Glutamatergic neuron (in vitro differentiated cells): ENCODE measurements at regions not wholly inside any gene's neighbourhood (a gene's known extent, or its start where the extent isn't known, plus 50 kb on each side); places are given as distances from the start of the nearest gene placed in this dataset.
A peak's percentile ranks its signal among the peaks of the same experiment; 100 is the strongest.

Experiments used
- DNase-seq: peaks from one replicate; pipeline ENCODE4 v3.0.0; 2022
- H3K27ac Mint-ChIP-seq: one replicate; pipeline ENCODE4 v1.8.0; 2020; ENCODE audit warnings: mild to moderate bottlenecking, mixed read lengths, inconsistent platforms; ENCODE audit not compliant: unreplicated experiment
- H3K27me3 Mint-ChIP-seq: one replicate; pipeline ENCODE4 v1.8.0; 2020; ENCODE audit warnings: mild to moderate bottlenecking, moderate library complexity, mixed read lengths, inconsistent platforms; ENCODE audit not compliant: unreplicated experiment
- H3K36me3 Mint-ChIP-seq: one replicate; pipeline ENCODE4 v1.8.0; 2020; ENCODE audit warnings: mild to moderate bottlenecking, mixed read lengths, inconsistent platforms; ENCODE audit not compliant: unreplicated experiment
- H3K4me1 Mint-ChIP-seq: one replicate; pipeline ENCODE4 v1.8.0; 2020; ENCODE audit warnings: mild to moderate bottlenecking, low read depth, mixed read lengths, inconsistent platforms; ENCODE audit not compliant: unreplicated experiment
- H3K4me3 Mint-ChIP-seq: one replicate; pipeline ENCODE4 v1.8.0; 2020; ENCODE audit warnings: mild to moderate bottlenecking, mixed read lengths, inconsistent platforms; ENCODE audit not compliant: unreplicated experiment
- H3K9me3 Mint-ChIP-seq: one replicate; pipeline ENCODE4 v1.8.0; 2020; ENCODE audit warnings: mild to moderate bottlenecking, moderate library complexity, mixed read lengths, inconsistent platforms; ENCODE audit not compliant: unreplicated experiment
- TF ChIP-seq, protein P1 (sequence below): fragments of 200-600 bp; sonication (generic); IDR thresholded peaks from one replicate; pipeline ENCODE4 v1.5.0; 2021; ENCODE audit not compliant: partially characterized antibody, unreplicated experiment

DNA sequence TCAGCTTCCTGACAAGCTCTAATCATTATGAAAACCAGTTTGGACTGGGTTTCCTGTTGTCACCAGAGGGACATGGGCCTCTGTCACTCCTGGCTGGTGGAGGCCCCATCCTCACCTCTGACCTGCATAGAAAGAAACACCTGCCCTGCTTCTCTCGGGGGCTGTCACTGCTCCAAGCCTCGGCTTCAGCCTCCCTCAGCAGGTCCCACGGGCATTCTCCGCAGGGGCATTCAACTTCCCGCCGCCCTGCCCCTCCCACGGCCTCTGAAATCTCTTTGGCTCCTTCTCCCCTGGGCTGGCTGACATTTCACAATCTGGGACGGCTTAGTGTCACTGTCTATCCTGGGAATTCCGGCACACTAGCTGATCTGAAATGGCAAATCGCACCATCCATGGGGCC, 257.9 kb downstream of the CTTN start:
- H3K4me3 Mint-ChIP-seq: no peak overlapping the region
- H3K27ac Mint-ChIP-seq: no peak overlapping the region
- no peaks in the 10 kb centered on the region for H3K36me3 Mint-ChIP-seq
- peaks cover 6% of the 10 kb centered on the region for H3K9me3 Mint-ChIP-seq
- peaks cover 14% of the 10 kb centered on the region for H3K4me1 Mint-ChIP-seq
- peak; percentile 51 for DNase-seq
- H3K27me3 Mint-ChIP-seq: peaks cover 4% of the 10 kb centered on the region
- TF ChIP-seq, protein P1, sequence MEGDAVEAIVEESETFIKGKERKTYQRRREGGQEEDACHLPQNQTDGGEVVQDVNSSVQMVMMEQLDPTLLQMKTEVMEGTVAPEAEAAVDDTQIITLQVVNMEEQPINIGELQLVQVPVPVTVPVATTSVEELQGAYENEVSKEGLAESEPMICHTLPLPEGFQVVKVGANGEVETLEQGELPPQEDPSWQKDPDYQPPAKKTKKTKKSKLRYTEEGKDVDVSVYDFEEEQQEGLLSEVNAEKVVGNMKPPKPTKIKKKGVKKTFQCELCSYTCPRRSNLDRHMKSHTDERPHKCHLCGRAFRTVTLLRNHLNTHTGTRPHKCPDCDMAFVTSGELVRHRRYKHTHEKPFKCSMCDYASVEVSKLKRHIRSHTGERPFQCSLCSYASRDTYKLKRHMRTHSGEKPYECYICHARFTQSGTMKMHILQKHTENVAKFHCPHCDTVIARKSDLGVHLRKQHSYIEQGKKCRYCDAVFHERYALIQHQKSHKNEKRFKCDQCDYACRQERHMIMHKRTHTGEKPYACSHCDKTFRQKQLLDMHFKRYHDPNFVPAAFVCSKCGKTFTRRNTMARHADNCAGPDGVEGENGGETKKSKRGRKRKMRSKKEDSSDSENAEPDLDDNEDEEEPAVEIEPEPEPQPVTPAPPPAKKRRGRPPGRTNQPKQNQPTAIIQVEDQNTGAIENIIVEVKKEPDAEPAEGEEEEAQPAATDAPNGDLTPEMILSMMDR: no peak

GRCh38 chr11:70660059-70660888, 261.9 kb downstream of the CTTN start:
- TF ChIP-seq, protein P1: no peak
- Mint-ChIP-seq H3K4me1 (peaks cover 20% of the 10 kb centered on the region), H3K36me3 (no peaks in the 10 kb centered on the region), H3K27me3 (peaks cover 15% of the 10 kb centered on the region), H3K9me3 (peaks cover 11% of the 10 kb centered on the region), H3K27ac (peak overlapping the region; percentile 97), H3K4me3 (peak overlapping the region; percentile 97)
- DNase-seq: no peak

GRCh38 chr11:70660889-70661197, 262.5 kb downstream of the CTTN start:
- Mint-ChIP-seq H3K9me3 (peaks cover 11% of the 10 kb centered on the region), H3K27ac (peak overlapping the region; percentile 97), H3K4me1 (peaks cover 20% of the 10 kb centered on the region), H3K27me3 (peaks cover 15% of the 10 kb centered on the region), H3K36me3 (no peaks in the 10 kb centered on the region), H3K4me3 (peak overlapping the region; percentile 97)
- TF ChIP-seq, protein P1: no peak
- DNase-seq: no peak

GRCh38 chr11:70661761-70662501, 263.6 kb downstream of the CTTN start:
- TF ChIP-seq, protein P1: no peak
- peak overlapping the region; percentile 97 for H3K4me3 Mint-ChIP-seq
- H3K36me3 Mint-ChIP-seq: no peaks in the 10 kb centered on the region
- H3K27ac Mint-ChIP-seq: peak overlapping the region; percentile 97
- peaks cover 13% of the 10 kb centered on the region for H3K4me1 Mint-ChIP-seq
- DNase-seq: peak; percentile 69
- peaks cover 11% of the 10 kb centered on the region for H3K9me3 Mint-ChIP-seq
- peaks cover 15% of the 10 kb centered on the region for H3K27me3 Mint-ChIP-seq

DNA sequence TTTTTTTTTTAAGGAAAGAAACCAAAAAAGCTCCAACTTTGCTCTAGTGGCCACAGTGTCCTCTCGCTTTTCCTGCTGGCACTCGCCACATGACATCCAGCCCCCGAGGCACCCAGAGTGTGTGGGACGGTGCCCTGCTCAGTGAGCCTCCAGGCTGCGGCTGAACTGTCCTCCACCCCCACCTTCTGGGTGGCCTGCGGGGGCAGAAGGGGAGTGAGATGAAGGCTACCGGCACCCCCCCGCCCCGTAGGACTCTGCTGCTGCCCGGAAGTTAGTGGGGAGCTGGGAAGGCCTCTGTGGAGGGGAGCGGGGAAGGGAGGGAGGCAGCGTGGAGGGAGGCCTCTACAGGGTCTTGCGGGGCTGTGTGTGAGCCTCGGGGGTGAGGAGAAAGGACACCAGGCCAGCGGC, 264.4 kb downstream of the CTTN start:
- Mint-ChIP-seq H3K36me3 (peaks cover under 1% of the 10 kb centered on the region), H3K4me1 (peaks cover 15% of the 10 kb centered on the region), H3K27me3 (peaks cover 15% of the 10 kb centered on the region), H3K27ac (peak overlapping the region; percentile 52), H3K4me3 (peak overlapping the region; percentile 34), H3K9me3 (peaks cover 13% of the 10 kb centered on the region)
- DNase-seq: no peak
- TF ChIP-seq, protein P1: no peak
